ENCODE measurements at regions not wholly inside any gene's neighbourhood (a gene's known extent, or its start where the extent isn't known, plus 50 kb on each side); places are given as distances from the start of the nearest gene placed in this dataset.

DNA sequence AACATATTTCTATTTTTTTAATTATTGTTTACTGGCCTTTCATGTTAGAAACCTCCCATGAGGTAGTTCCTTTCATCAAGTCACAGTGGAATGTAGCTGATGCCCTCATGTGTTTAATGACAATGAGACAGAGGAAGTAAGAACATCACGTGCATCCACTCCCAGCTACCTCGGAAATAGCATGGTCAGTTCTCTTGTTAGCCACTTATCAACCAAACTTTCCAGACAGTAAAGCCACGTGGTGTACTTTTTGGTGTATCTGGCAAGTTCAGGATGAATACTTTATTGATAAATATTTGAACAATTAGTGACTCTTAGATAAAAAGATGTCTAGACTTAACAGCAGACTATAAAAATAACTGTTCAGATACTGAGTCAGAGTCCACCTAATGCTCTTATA lies 781.7 kb downstream of the MECOM start:
- Histone ChIP-seq H3K36me3 (replicated peaks in 1 of 2; ENCODE audit: control insufficient read depth in 1 of 2, insufficient read depth in 2 of 2, low read length in 2 of 2) (no peaks in the 10 kb centered on the region), H3K9ac (ENCODE audit: insufficient read depth, low read depth, low read length) (no peak overlapping the region), H4K20me1 (ENCODE audit: insufficient read depth, low read length) (no peaks in the 10 kb centered on the region), H3K79me2 (ENCODE audit: insufficient read depth, low read length) (no peaks in the 10 kb centered on the region), H3K4me2 (ENCODE audit: low read depth, low read length) (no peak overlapping the region), H3K27me3 (ENCODE audit: control insufficient read depth in 1 of 2, insufficient read depth in 2 of 2, low read length in 2 of 2) (no peaks in the 10 kb centered on the region; a peak in 1 of 5 replicates), H2AFZ (ENCODE audit: low read length) (no peak overlapping the region), H3K9me3 (ENCODE audit: low read length) (no peaks in the 10 kb centered on the region), H3K4me1 (ENCODE audit: insufficient read depth, low read length) (peaks cover 14% of the 10 kb centered on the region), H3K4me3 (replicated peaks in 1 of 3; ENCODE audit: insufficient read depth in 1 of 3, low read depth in 2 of 3, low read length in 3 of 3) (no peak overlapping the region), H3K27ac (ENCODE audit: extremely low read length, insufficient read depth, low read length) (no peak overlapping the region)
- ATAC-seq (no peak), FAIRE-seq (no peak), DNase-seq (ENCODE audit: low spot score) (no peak)
- POLR2A ChIA-PET, result no interaction called here
- TF ChIP-seq ZFP82 (CRISPR knock-in tag; IDR thresholded peaks at IDR 0.05; ENCODE audit: borderline replicate concordance) (no peak), SSRP1 (CRISPR knock-in tag; IDR thresholded peaks at IDR 0.05) (no peak), ZFY (CRISPR knock-in tag; IDR thresholded peaks at IDR 0.05) (no peak), REL (CRISPR knock-in tag; conservative IDR thresholded peaks at IDR 0.05) (no peak), ZNF543 (CRISPR knock-in tag; IDR thresholded peaks at IDR 0.05) (no peak), KMT2B (CRISPR knock-in tag; IDR thresholded peaks at IDR 0.05) (no peak), ZNF670 (CRISPR knock-in tag; IDR thresholded peaks at IDR 0.05; ENCODE audit: borderline replicate concordance) (no peak), FOXA1 (IDR thresholded peaks at IDR 0.05) (no peak), FOXA1 (CRISPR knock-in tag; IDR thresholded peaks at IDR 0.05) (no peak)
- TF ChIP-seq, protein P1, sequence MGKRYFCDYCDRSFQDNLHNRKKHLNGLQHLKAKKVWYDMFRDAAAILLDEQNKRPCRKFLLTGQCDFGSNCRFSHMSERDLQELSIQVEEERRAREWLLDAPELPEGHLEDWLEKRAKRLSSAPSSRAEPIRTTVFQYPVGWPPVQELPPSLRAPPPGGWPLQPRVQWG (CRISPR knock-in tag; IDR thresholded peaks at IDR 0.05; ENCODE audit: borderline replicate concordance, low read depth), result no peak
- in situ Hi-C loops (cut with HindIII; ENCODE audit: extremely low pct_ligation_motif_present, low pct_unique_long_range_greater_than_20kb) (no loop called here), intact Hi-C loops (cut with micrococcal nuclease; ENCODE audit: unreplicated experiment) (no loop called here)
- WGBS (ENCODE audit: low lambda C conversion rate), result 49% methylated on average over 3 of the region's 3 CpGs
- CTCF ChIA-PET (ENCODE audit: low intra/inter-chr PET ratio, low total read pairs), result no interaction called here
- BruUV-seq (replicated peaks), result no TSS peak

DNA sequence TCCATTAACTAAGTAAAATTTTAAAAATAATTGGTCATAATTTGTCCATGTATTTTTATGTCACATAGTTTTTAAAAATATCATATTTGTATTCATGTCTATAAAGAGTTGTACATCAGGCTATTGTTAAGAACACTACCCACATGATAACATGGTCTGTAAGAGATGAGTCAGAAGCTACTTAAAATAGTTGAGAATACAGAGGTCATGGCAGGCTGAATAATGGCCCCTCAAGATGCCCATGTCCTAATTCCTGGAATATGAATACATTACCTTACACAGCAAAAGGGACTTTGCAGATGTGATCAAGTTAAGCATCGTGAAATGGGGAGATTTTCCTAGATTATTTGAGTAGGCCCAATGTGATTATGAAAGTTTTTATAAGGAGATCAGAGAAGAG lies 782.9 kb upstream of the GOLIM4 start:
- Histone ChIP-seq H3K4me2 (ENCODE audit: low read depth, low read length) (no peak overlapping the region), H4K20me1 (ENCODE audit: insufficient read depth, low read length) (no peaks in the 10 kb centered on the region), H3K9me3 (ENCODE audit: low read length) (no peaks in the 10 kb centered on the region), H3K9ac (ENCODE audit: insufficient read depth, low read depth, low read length) (no peak overlapping the region), H3K27ac (ENCODE audit: extremely low read length, insufficient read depth, low read length) (no peak overlapping the region), H2AFZ (ENCODE audit: low read length) (no peak overlapping the region), H3K79me2 (ENCODE audit: insufficient read depth, low read length) (no peaks in the 10 kb centered on the region), H3K4me1 (ENCODE audit: insufficient read depth, low read length) (peaks cover 25% of the 10 kb centered on the region), H3K36me3 (replicated peaks in 1 of 2; ENCODE audit: control insufficient read depth in 1 of 2, insufficient read depth in 2 of 2, low read length in 2 of 2) (no peaks in the 10 kb centered on the region), H3K4me3 (replicated peaks in 1 of 3; ENCODE audit: insufficient read depth in 1 of 3, low read depth in 2 of 3, low read length in 3 of 3) (no peak overlapping the region), H3K27me3 (ENCODE audit: control insufficient read depth in 1 of 2, insufficient read depth in 2 of 2, low read length in 2 of 2) (no peaks in the 10 kb centered on the region; a peak in 1 of 5 replicates)
- no TSS peak for BruUV-seq (replicated peaks)
- DNase-seq (ENCODE audit: low spot score) (no peak), ATAC-seq (no peak), FAIRE-seq (no peak)
- CTCF ChIA-PET (ENCODE audit: low intra/inter-chr PET ratio, low total read pairs), result no interaction called here
- POLR2A ChIA-PET, result no interaction called here
- 52% methylated on average over 1 of the region's 1 CpG for WGBS (ENCODE audit: low lambda C conversion rate)
- in situ Hi-C loops (cut with HindIII; ENCODE audit: extremely low pct_ligation_motif_present, low pct_unique_long_range_greater_than_20kb), result no loop called here
- TF ChIP-seq, protein P1 (CRISPR knock-in tag; IDR thresholded peaks at IDR 0.05; ENCODE audit: borderline replicate concordance, low read depth), result no peak
- TF ChIP-seq FOXK2 (IDR thresholded peaks at IDR 0.05), result no peak
- TF ChIP-seq PAX8 (CRISPR knock-in tag; IDR thresholded peaks at IDR 0.05; ENCODE audit: borderline replicate concordance), result no peak
- no peak for TF ChIP-seq CAMTA2 (CRISPR knock-in tag; IDR thresholded peaks at IDR 0.05; ENCODE audit: borderline replicate concordance)
- no peak for TF ChIP-seq TBP (CRISPR knock-in tag; IDR thresholded peaks at IDR 0.05)
- TF ChIP-seq, protein P2, sequence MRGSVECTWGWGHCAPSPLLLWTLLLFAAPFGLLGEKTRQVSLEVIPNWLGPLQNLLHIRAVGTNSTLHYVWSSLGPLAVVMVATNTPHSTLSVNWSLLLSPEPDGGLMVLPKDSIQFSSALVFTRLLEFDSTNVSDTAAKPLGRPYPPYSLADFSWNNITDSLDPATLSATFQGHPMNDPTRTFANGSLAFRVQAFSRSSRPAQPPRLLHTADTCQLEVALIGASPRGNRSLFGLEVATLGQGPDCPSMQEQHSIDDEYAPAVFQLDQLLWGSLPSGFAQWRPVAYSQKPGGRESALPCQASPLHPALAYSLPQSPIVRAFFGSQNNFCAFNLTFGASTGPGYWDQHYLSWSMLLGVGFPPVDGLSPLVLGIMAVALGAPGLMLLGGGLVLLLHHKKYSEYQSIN (CRISPR knock-in tag; IDR thresholded peaks at IDR 0.05; ENCODE audit: borderline replicate concordance), result no peak
- no peak for TF ChIP-seq ZNF12 (CRISPR knock-in tag; IDR thresholded peaks at IDR 0.05)
- TF ChIP-seq ATF7-NPFF (CRISPR knock-in tag; IDR thresholded peaks at IDR 0.05; ENCODE audit: low read depth), result no peak
- TF ChIP-seq MAFK (conservative IDR thresholded peaks at IDR 0.05 in 1 of 2, IDR thresholded peaks at IDR 0.05 in 1 of 2; ENCODE audit: low read length in 2 of 2), result no peak
- intact Hi-C loops (cut with micrococcal nuclease; ENCODE audit: unreplicated experiment), result no loop called here
